Upper lobe of left lung (tissue), 4 donors: ENCODE measurements at regions not wholly inside any gene's neighbourhood (a gene's known extent, or its start where the extent isn't known, plus 50 kb on each side); places are given as distances from the start of the nearest gene placed in this dataset.

Source experiments
- CTCF ChIP-seq, 6 experiments: fragments of 450-650 bp in 4 of 6; fragments of 200-600 bp in 2 of 6; sonication (generic) in 2 of 6; IDR thresholded peaks; one replicate each; pipeline ENCODE4 v1.5.1; 2016 to 2019; ENCODE audit warnings: antibody characterized with exemption in 6 of 6
- POLR2A ChIP-seq, 4 donors: fragments of 450-650 bp; IDR thresholded peaks; one replicate each; pipeline ENCODE4 v1.5.1; 2016 to 2017; ENCODE audit warnings: antibody characterized with exemption in 4 of 4, mild to moderate bottlenecking in 2 of 4

GRCh38 chr6:104540743-104541142 lies 319.0 kb downstream of the HACE1 start:
- TF ChIP-seq POLR2A (IDR thresholded peaks at IDR 0.05), result no peak
- no peak for TF ChIP-seq CTCF (IDR thresholded peaks at IDR 0.05)
